Endothelial cell of umbilical vein (primary cell): ENCODE measurements at regions not wholly inside any gene's neighbourhood (a gene's known extent, or its start where the extent isn't known, plus 50 kb on each side); places are given as distances from the start of the nearest gene placed in this dataset.

Source experiments
- BruUV-seq: library from RNA; stranded (reverse); fragments of 400-500 nt; replicated peaks from 2 replicates; lab custom pipeline; 2021; lab: Mats Ljungman, UMichigan
- CTCF ChIA-PET: fragments of 300-600, 350-600 bp; sonication (Branson Sonifier 250); formaldehyde crosslinking; loops from one replicate; lab custom pipeline; 2021; ENCODE audit warnings: antibody characterized with exemption, inconsistent platforms; lab: Charles Lee
- POLR2A ChIA-PET: fragments of 300-600, 350-600 bp; sonication (Branson Sonifier 250); formaldehyde crosslinking; loops from one replicate; lab custom pipeline; 2021; ENCODE audit warnings: antibody characterized with exemption, inconsistent platforms; lab: Charles Lee
- DNase-seq: peaks from one replicate; pipeline ENCODE4 v3.0.0-alpha.2; 2011; ENCODE audit warnings: low read depth, low spot score
- FAIRE-seq: peaks from 2 replicates; lab custom pipeline; 2011; peaks lifted over from hg19 to GRCh38; lab: Jason Lieb, UNC
- H2AFZ ChIP-seq: 2 replicates; pipeline ENCODE4 v1.6.0; 2012; ENCODE audit warnings: low read depth, low read length, control low read depth, inconsistent platforms
- H3K27ac ChIP-seq: 2 replicates; pipeline ENCODE4 v1.5.1; 2011; ENCODE audit warnings: low read depth, mild to moderate bottlenecking, control low read depth, low read length, moderate library complexity; ENCODE audit not compliant: insufficient read depth
- H3K27me3 ChIP-seq, 2 experiments: 2 replicates each; pipeline versions ENCODE4 v1.6.0 to v1.6.1; 2011; ENCODE audit warnings: low read length in 2 of 2, mixed read lengths in 1 of 2; ENCODE audit not compliant: control insufficient read depth in 2 of 2, insufficient read depth in 2 of 2
- H3K36me3 ChIP-seq, 2 experiments: 2 replicates in 1 of 2; 3 replicates in 1 of 2; pipeline ENCODE4 v1.5.1; 2011; ENCODE audit warnings: low read length in 2 of 2, mild to moderate bottlenecking in 1 of 2, moderate library complexity in 1 of 2; ENCODE audit not compliant: control insufficient read depth in 2 of 2, insufficient read depth in 2 of 2; ENCODE audit errors: extremely low read depth in 1 of 2
- H3K4me1 ChIP-seq: 3 replicates; pipeline ENCODE4 v1.5.1; 2011; ENCODE audit warnings: mild to moderate bottlenecking, low read length; ENCODE audit not compliant: control insufficient read depth, insufficient read depth; ENCODE audit errors: extremely low read depth
- H3K4me2 ChIP-seq: 2 replicates; pipeline ENCODE4 v1.6.1; 2011; ENCODE audit warnings: low read length, control low read depth, mixed read lengths; ENCODE audit not compliant: insufficient read depth
- H3K4me3 ChIP-seq, 3 experiments: fragments of 200-600 bp in 1 of 3; sonication (generic), shearing (Covaris generic) in 1 of 3; replicated peaks in 1 of 3; 2 replicates each; pipeline ENCODE4 v1.5.1; 2011 to 2016; ENCODE audit warnings: control low read depth in 3 of 3, low read length in 3 of 3, mild to moderate bottlenecking in 2 of 3, inconsistent platforms in 1 of 3, low read depth in 1 of 3, moderate library complexity in 1 of 3; ENCODE audit not compliant: insufficient read depth in 1 of 3
- H3K79me2 ChIP-seq: 2 replicates; pipeline ENCODE4 v1.6.0; 2012; ENCODE audit warnings: low read length, inconsistent platforms; ENCODE audit not compliant: control insufficient read depth, insufficient read depth
- H3K9ac ChIP-seq: replicated peaks from 2 replicates; pipeline ENCODE3; 2011; ENCODE audit warnings: low read length, control low read depth; ENCODE audit not compliant: insufficient read depth; ENCODE audit errors: extremely low read depth
- H3K9me1 ChIP-seq: replicated peaks from 3 replicates; pipeline ENCODE4 v1.6.0; 2011; ENCODE audit warnings: mild to moderate bottlenecking, low read length; ENCODE audit not compliant: control insufficient read depth, insufficient read depth; ENCODE audit errors: extremely low read depth
- H3K9me3 ChIP-seq: replicated peaks from 2 replicates; pipeline ENCODE4 v1.5.1; 2012; ENCODE audit warnings: low read length, inconsistent platforms; ENCODE audit not compliant: control insufficient read depth, insufficient read depth
- H4K20me1 ChIP-seq: replicated peaks from 2 replicates; pipeline ENCODE3; 2011; ENCODE audit warnings: mild to moderate bottlenecking, low read length; ENCODE audit not compliant: control insufficient read depth, insufficient read depth; ENCODE audit errors: extremely low read depth
- EZH2 ChIP-seq: IDR thresholded peaks from 2 replicates; pipeline ENCODE4 v1.6.1; 2012; ENCODE audit warnings: borderline replicate concordance, low read depth, mild to moderate bottlenecking, moderate library complexity, low read length, inconsistent platforms; ENCODE audit not compliant: severe bottlenecking
- FOS ChIP-seq: IDR thresholded peaks from 2 replicates; pipeline ENCODE4 v1.6.1; 2011; ENCODE audit warnings: mild to moderate bottlenecking, low read length, moderate library complexity, borderline replicate concordance; ENCODE audit not compliant: insufficient read depth
- GATA2 ChIP-seq: IDR thresholded peaks from 2 replicates; pipeline ENCODE4 v1.7.0; 2011; ENCODE audit warnings: low read depth, mild to moderate bottlenecking, moderate library complexity, mixed read lengths, low read length; ENCODE audit not compliant: insufficient read length, insufficient read depth
- JUN ChIP-seq: IDR thresholded peaks from 2 replicates; pipeline ENCODE4 v1.6.1; 2011; ENCODE audit warnings: borderline replicate concordance, low read depth; ENCODE audit not compliant: insufficient read length, insufficient read depth
- MYC ChIP-seq: IDR thresholded peaks from one replicate; pipeline ENCODE4 v1.6.1; 2011; ENCODE audit warnings: mild to moderate bottlenecking, low read depth, low read length
- POLR2A ChIP-seq: IDR thresholded peaks from 2 replicates; pipeline ENCODE4 v1.6.1; 2012; ENCODE audit warnings: low read depth, mild to moderate bottlenecking, control low read depth, low read length
- POLR2AphosphoS5 ChIP-seq: IDR thresholded peaks from 2 replicates; pipeline ENCODE4 v1.6.1; 2012; ENCODE audit warnings: low read depth, mild to moderate bottlenecking, control low read depth, low read length, moderate library complexity; ENCODE audit not compliant: insufficient read depth
- dilution Hi-C: fragments of 300-500 bp; cut with MboI; formaldehyde crosslinking; loops from one replicate; pipeline ENCODE4 v1.15.0; 2019; ENCODE audit warnings: low sequenced_read_pairs; ENCODE audit not compliant: extremely low pct_ligation_motif_present
- intact Hi-C: fragments of 100-400 bp; cut with micrococcal nuclease; formaldehyde crosslinking; loops from one replicate; pipeline ENCODE4 v1.10.0; 2022
- TF ChIP-seq, protein P1 (sequence below): IDR thresholded peaks from 2 replicates; pipeline ENCODE4 v1.6.1; 2011; ENCODE audit not compliant: insufficient read depth, insufficient read length
- TF ChIP-seq, protein P2 (sequence below), 2 donors: IDR thresholded peaks; 1 replicate in 1 of 2; 2 replicates in 1 of 2; pipeline ENCODE4 v1.5.1; 2011; ENCODE audit warnings: low read length in 2 of 2, mild to moderate bottlenecking in 2 of 2, moderate library complexity in 2 of 2, control low read depth in 1 of 2, inconsistent platforms in 1 of 2, low read depth in 1 of 2; ENCODE audit not compliant: insufficient read depth in 1 of 2; ENCODE audit errors: extremely low read depth in 1 of 2

DNA sequence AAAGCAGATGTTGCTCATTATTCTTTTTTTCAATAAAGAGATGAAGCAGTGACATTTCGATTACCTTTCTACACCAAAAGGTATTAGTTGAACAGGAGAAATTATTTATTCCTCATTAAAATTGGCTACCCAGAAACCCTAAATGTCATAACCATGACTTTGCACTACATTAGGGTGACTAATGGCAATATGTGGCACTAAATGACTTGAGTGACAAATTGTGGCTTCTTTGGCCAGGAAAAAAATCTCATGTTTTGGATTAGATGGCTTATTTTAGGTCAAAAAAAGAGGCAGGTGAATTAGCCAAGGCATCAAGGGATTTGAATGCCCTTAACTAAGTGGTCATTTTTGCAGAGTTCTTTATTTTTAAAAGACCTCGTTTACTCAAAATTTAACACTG, 353.9 kb downstream of the NDFIP2 start:
- Histone ChIP-seq H2AFZ (no peak overlapping the region), H3K27me3 (no peaks in the 10 kb centered on the region), H3K4me3 (no peak overlapping the region), H3K79me2 (no peaks in the 10 kb centered on the region), H3K4me2 (no peak overlapping the region), H3K9me3 (no peaks in the 10 kb centered on the region), H4K20me1 (no peaks in the 10 kb centered on the region), H3K9ac (no peak overlapping the region), H3K4me1 (no peaks in the 10 kb centered on the region), H3K27ac (no peak overlapping the region), H3K9me1 (no peaks in the 10 kb centered on the region), H3K36me3 (no peaks in the 10 kb centered on the region)
- ChIA-PET POLR2A (no interaction called here), CTCF (no interaction called here)
- FAIRE-seq (no peak), DNase-seq (no peak)
- dilution Hi-C loops, result no loop called here
- intact Hi-C loops, result no loop called here
- BruUV-seq, result no TSS peak
- TF ChIP-seq POLR2A (no peak), FOS (no peak), GATA2 (no peak), JUN (no peak), MYC (no peak), EZH2 (no peak), POLR2AphosphoS5 (no peak)
- TF ChIP-seq, protein P1, sequence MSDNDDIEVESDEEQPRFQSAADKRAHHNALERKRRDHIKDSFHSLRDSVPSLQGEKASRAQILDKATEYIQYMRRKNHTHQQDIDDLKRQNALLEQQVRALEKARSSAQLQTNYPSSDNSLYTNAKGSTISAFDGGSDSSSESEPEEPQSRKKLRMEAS, result no peak
- TF ChIP-seq, protein P2, sequence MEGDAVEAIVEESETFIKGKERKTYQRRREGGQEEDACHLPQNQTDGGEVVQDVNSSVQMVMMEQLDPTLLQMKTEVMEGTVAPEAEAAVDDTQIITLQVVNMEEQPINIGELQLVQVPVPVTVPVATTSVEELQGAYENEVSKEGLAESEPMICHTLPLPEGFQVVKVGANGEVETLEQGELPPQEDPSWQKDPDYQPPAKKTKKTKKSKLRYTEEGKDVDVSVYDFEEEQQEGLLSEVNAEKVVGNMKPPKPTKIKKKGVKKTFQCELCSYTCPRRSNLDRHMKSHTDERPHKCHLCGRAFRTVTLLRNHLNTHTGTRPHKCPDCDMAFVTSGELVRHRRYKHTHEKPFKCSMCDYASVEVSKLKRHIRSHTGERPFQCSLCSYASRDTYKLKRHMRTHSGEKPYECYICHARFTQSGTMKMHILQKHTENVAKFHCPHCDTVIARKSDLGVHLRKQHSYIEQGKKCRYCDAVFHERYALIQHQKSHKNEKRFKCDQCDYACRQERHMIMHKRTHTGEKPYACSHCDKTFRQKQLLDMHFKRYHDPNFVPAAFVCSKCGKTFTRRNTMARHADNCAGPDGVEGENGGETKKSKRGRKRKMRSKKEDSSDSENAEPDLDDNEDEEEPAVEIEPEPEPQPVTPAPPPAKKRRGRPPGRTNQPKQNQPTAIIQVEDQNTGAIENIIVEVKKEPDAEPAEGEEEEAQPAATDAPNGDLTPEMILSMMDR (IDR thresholded peaks at IDR 0.05; ENCODE audit: extremely low read depth in 1 of 2, insufficient read depth in 1 of 2, low read depth in 1 of 2, low read length in 2 of 2), result no peak
